ENCODE measurements at regions not wholly inside any gene's neighbourhood (a gene's known extent, or its start where the extent isn't known, plus 50 kb on each side); places are given as distances from the start of the nearest gene placed in this dataset.
"Not testable (repeated sequence)": the region's sequence is repeated elsewhere in the genome, so short reads cannot be mapped to it uniquely, and the experiment has no call there.

DNA sequence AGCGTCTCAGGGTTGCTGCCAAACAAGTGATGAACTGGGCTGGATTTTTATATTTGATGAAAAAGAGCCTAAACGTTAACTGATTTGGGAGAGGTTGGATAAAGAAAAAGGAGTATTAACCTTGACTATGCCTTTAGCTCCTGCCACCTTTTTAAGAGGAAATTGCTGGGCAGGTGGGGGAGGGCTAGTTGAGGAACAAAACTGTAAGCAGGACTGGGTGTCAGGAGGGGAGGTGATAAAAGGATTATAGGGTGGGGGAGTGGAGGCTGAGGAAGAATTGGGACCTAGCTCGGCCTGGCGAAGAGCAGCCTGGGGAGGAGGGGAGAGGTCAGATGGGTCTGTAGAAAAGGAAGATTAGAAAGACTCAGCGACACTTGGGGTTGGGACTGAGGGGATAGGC, 223.9 kb upstream of the ZNF608 start:
- not testable (repeated sequence) for H2AK5ac ChIP-seq (ENCODE audit: low read length); H3K9me3 ChIP-seq (ENCODE audit: insufficient read depth, low read depth, low read length); H3K4me2 ChIP-seq (ENCODE audit: low read length); H3K9ac ChIP-seq (ENCODE audit: low read length); H3K18ac ChIP-seq (ENCODE audit: low read length); H2BK120ac ChIP-seq (ENCODE audit: insufficient read depth, low read length, poor library complexity); H3K14ac ChIP-seq (ENCODE audit: low read length); H2AFZ ChIP-seq (ENCODE audit: insufficient read depth, low read length, poor library complexity); H3K27ac ChIP-seq (ENCODE audit: low read depth, low read length); H4K8ac ChIP-seq (ENCODE audit: low read depth, low read length); H3K79me1 ChIP-seq (ENCODE audit: low read length); H3K4me1 ChIP-seq (ENCODE audit: control insufficient read depth in 1 of 2, insufficient read depth in 2 of 2, low read length in 2 of 2); DNase-seq; H3K27me3 ChIP-seq (ENCODE audit: insufficient read depth, low read length); H3K36me3 ChIP-seq (ENCODE audit: control insufficient read depth in 1 of 2, insufficient read depth in 2 of 2, low read length in 2 of 2); H2BK5ac ChIP-seq (ENCODE audit: low read depth, low read length, poor library complexity); H3K4me3 ChIP-seq (ENCODE audit: low read depth, low read length); H4K12ac ChIP-seq (ENCODE audit: low read depth, low read length); H4K91ac ChIP-seq (ENCODE audit: low read depth, low read length); H3K23ac ChIP-seq (ENCODE audit: low read length); H3K4ac ChIP-seq (ENCODE audit: low read depth, low read length); H3K79me2 ChIP-seq (ENCODE audit: control insufficient read depth, insufficient read depth, low read length, poor library complexity); H2BK12ac ChIP-seq (ENCODE audit: low read length)
- no CpG with 5 or more reads among the region's 5 CpGs for WGBS (ENCODE audit: extremely low coverage, insufficient coverage, insufficient read length)

DNA sequence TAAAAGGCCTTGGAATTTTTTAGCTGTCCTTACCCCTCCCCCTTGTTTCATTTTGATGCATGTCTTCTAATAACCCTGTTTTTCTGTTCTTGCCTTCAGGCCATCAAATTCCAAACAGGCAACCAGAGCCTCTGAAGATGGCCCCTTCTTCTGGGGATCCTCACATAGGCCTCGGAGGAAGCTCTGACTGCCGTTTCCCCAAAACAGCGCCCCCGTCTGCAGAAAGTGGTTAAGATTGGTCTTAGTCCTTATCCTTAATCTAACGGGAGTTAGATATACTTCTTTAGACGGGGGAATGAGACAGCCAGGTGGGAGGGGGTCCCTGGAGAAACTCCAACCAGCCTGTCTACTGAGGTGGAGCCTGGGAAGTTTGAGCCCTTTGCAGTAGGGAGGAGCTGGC, 226.3 kb upstream of the ZNF608 start:
- Histone ChIP-seq H3K36me3 (ENCODE audit: control insufficient read depth in 1 of 2, insufficient read depth in 2 of 2, low read length in 2 of 2) (no peaks in the 10 kb centered on the region), H3K9ac (ENCODE audit: low read length) (no peak overlapping the region), H2AK5ac (ENCODE audit: low read length) (no peak overlapping the region), H3K23ac (ENCODE audit: low read length) (no peak overlapping the region), H4K12ac (ENCODE audit: low read depth, low read length) (no peak overlapping the region), H2BK5ac (ENCODE audit: low read depth, low read length, poor library complexity) (no peak overlapping the region), H3K4ac (ENCODE audit: low read depth, low read length) (no peak overlapping the region), H3K79me2 (ENCODE audit: control insufficient read depth, insufficient read depth, low read length, poor library complexity) (no peaks in the 10 kb centered on the region), H3K9me3 (ENCODE audit: insufficient read depth, low read depth, low read length) (peaks cover 8% of the 10 kb centered on the region), H4K8ac (ENCODE audit: low read depth, low read length) (no peak overlapping the region), H3K79me1 (ENCODE audit: low read length) (peaks cover 1% of the 10 kb centered on the region), H2AFZ (ENCODE audit: insufficient read depth, low read length, poor library complexity) (no peak overlapping the region), H3K4me2 (ENCODE audit: low read length) (no peak overlapping the region), H3K18ac (ENCODE audit: low read length) (no peak overlapping the region), H2BK120ac (ENCODE audit: insufficient read depth, low read length, poor library complexity) (no peak overlapping the region), H3K27me3 (ENCODE audit: insufficient read depth, low read length) (no peaks in the 10 kb centered on the region), H3K4me1 (ENCODE audit: control insufficient read depth in 1 of 2, insufficient read depth in 2 of 2, low read length in 2 of 2) (peaks cover 4% of the 10 kb centered on the region in 2 experiments), H3K27ac (ENCODE audit: low read depth, low read length) (no peak overlapping the region), H2BK12ac (ENCODE audit: low read length) (no peak overlapping the region), H3K4me3 (ENCODE audit: low read depth, low read length) (no peak overlapping the region), H4K91ac (ENCODE audit: low read depth, low read length) (no peak overlapping the region), H3K14ac (ENCODE audit: low read length) (no peak overlapping the region)
- WGBS (ENCODE audit: extremely low coverage, insufficient coverage, insufficient read length) = no CpG with 5 or more reads among the region's 6 CpGs
- no peak for DNase-seq

DNA sequence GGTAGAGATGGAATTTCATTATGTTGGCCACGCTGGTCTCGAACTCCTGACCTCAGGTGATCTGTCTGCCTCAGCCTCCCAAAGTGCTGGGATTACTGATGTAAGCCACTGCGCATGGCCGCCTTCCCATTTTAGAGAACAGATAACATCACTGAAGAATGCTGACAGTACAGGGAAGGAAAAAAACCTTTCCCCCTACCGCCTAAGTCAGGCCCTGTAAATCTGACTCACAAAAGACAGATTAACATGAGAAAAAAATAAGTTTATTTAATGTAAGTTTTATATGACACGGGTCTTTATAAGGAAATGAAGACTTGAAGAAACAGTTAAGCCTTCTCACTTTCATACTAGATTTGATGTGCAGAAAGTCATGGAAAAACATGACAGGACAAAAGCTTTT, 227.2 kb upstream of the ZNF608 start:
- Histone ChIP-seq H3K27me3 (ENCODE audit: insufficient read depth, low read length) (no peaks in the 10 kb centered on the region), H3K36me3 (ENCODE audit: control insufficient read depth in 1 of 2, insufficient read depth in 2 of 2, low read length in 2 of 2) (no peaks in the 10 kb centered on the region), H3K4ac (ENCODE audit: low read depth, low read length) (no peak overlapping the region), H2BK12ac (ENCODE audit: low read length) (no peak overlapping the region), H3K4me3 (ENCODE audit: low read depth, low read length) (no peak overlapping the region), H3K14ac (ENCODE audit: low read length) (no peak overlapping the region), H2AFZ (ENCODE audit: insufficient read depth, low read length, poor library complexity) (no peak overlapping the region), H3K79me1 (ENCODE audit: low read length) (peaks cover 1% of the 10 kb centered on the region), H3K18ac (ENCODE audit: low read length) (no peak overlapping the region), H4K12ac (ENCODE audit: low read depth, low read length) (no peak overlapping the region), H3K23ac (ENCODE audit: low read length) (no peak overlapping the region), H3K4me1 (ENCODE audit: control insufficient read depth in 1 of 2, insufficient read depth in 2 of 2, low read length in 2 of 2) (peaks cover 4% of the 10 kb centered on the region in 2 experiments), H3K9me3 (ENCODE audit: insufficient read depth, low read depth, low read length) (peaks cover 8% of the 10 kb centered on the region), H2AK5ac (ENCODE audit: low read length) (no peak overlapping the region), H3K4me2 (ENCODE audit: low read length) (no peak overlapping the region), H4K91ac (ENCODE audit: low read depth, low read length) (no peak overlapping the region), H3K79me2 (ENCODE audit: control insufficient read depth, insufficient read depth, low read length, poor library complexity) (no peaks in the 10 kb centered on the region), H3K27ac (ENCODE audit: low read depth, low read length) (no peak overlapping the region), H2BK5ac (ENCODE audit: low read depth, low read length, poor library complexity) (no peak overlapping the region), H3K9ac (ENCODE audit: low read length) (no peak overlapping the region), H4K8ac (ENCODE audit: low read depth, low read length) (no peak overlapping the region), H2BK120ac (ENCODE audit: insufficient read depth, low read length, poor library complexity) (no peak overlapping the region)
- DNase-seq = peak in 1 of 2 donors; percentile 51
- WGBS (ENCODE audit: extremely low coverage, insufficient coverage, insufficient read length) = no CpG with 5 or more reads among the region's 6 CpGs

DNA sequence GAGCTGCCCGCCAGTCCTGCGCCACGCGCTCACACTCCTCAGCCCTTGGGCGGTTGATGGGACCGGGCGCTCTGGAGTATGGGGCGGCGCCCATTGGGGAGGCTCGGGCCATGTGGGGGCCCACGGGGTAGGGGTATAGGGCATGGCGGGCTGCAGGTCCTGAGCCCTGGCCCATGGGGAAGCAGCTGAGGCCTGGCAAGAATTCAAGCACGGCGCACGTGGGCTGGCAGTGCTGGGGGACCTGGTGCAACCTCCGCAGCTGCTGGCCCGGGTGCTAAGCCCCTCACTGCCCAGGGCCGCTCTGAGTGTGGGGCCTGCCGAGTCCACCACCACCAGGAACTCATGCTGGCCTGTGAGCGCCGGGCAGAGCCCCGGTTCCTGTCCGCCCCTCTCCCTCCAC, 229.6 kb upstream of the ZNF608 start:
- no CpG with 5 or more reads among the region's 23 CpGs for WGBS (ENCODE audit: extremely low coverage, insufficient coverage, insufficient read length)

More for the DNA sequence above, 229.6 kb upstream of the ZNF608 start:
- H3K79me2 ChIP-seq (ENCODE audit: control insufficient read depth, insufficient read depth, low read length, poor library complexity) = no peaks in the 10 kb centered on the region
- H3K79me1 ChIP-seq (ENCODE audit: low read length) = peaks cover 1% of the 10 kb centered on the region
- H3K23ac ChIP-seq (ENCODE audit: low read length) = no peak overlapping the region
- H2BK12ac ChIP-seq (ENCODE audit: low read length) = no peak overlapping the region
- no peak overlapping the region for H3K18ac ChIP-seq (ENCODE audit: low read length)
- no peak overlapping the region for H4K8ac ChIP-seq (ENCODE audit: low read depth, low read length)
- no peak overlapping the region for H3K27ac ChIP-seq (ENCODE audit: low read depth, low read length)
- no peak overlapping the region for H3K14ac ChIP-seq (ENCODE audit: low read length)
- no peak overlapping the region for H3K4me2 ChIP-seq (ENCODE audit: low read length)
- no peaks in the 10 kb centered on the region for H3K36me3 ChIP-seq (ENCODE audit: control insufficient read depth in 1 of 2, insufficient read depth in 2 of 2, low read length in 2 of 2)
- no peaks in the 10 kb centered on the region for H3K27me3 ChIP-seq (ENCODE audit: insufficient read depth, low read length)
- no peak overlapping the region for H4K91ac ChIP-seq (ENCODE audit: low read depth, low read length)
- no peak overlapping the region for H4K12ac ChIP-seq (ENCODE audit: low read depth, low read length)
- no peak for DNase-seq
- H3K9me3 ChIP-seq (ENCODE audit: insufficient read depth, low read depth, low read length) = peaks cover 8% of the 10 kb centered on the region
- no peak overlapping the region for H2BK5ac ChIP-seq (ENCODE audit: low read depth, low read length, poor library complexity)
- H2AFZ ChIP-seq (ENCODE audit: insufficient read depth, low read length, poor library complexity) = no peak overlapping the region
- H3K9ac ChIP-seq (ENCODE audit: low read length) = no peak overlapping the region
- no peak overlapping the region for H2AK5ac ChIP-seq (ENCODE audit: low read length)
- no peak overlapping the region for H2BK120ac ChIP-seq (ENCODE audit: insufficient read depth, low read length, poor library complexity)
- no peak overlapping the region for H3K4ac ChIP-seq (ENCODE audit: low read depth, low read length)
- H3K4me1 ChIP-seq (ENCODE audit: control insufficient read depth in 1 of 2, insufficient read depth in 2 of 2, low read length in 2 of 2) = peaks cover 4% of the 10 kb centered on the region in 2 experiments
- no peak overlapping the region for H3K4me3 ChIP-seq (ENCODE audit: low read depth, low read length)
